ENCODE measurements at regions not wholly inside any gene's neighbourhood (a gene's known extent, or its start where the extent isn't known, plus 50 kb on each side); places are given as distances from the start of the nearest gene placed in this dataset.

DNA sequence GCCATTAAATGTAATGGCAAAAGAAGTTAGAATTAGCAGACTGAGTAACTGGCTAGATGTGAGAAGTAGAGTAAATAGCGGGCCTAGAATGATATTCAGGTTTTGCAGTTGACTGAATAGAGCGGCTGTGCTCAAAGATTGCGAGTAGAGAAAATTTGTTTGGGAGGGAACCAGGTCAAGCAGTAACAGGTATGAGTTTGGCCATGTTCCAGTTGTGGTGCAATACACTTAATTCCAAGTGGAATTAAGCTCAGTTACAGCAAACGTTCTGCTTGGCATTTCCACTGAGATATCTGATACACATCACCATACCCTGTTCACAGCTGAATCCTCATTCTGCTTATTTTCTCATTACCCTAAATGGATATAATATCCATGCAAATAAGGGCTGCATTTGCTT is 1382.9 kb downstream of the MRPL39 start:
- DNase-seq (ENCODE audit: low read depth in 3 of 3), result no peak

- DNase-seq (ENCODE audit: low read depth in 3 of 3), result no peak
These were observed 1383.7 kb downstream of the MRPL39 start for GRCh38 chr21:24223624-24224023.

GRCh38 chr21:24222676-24223075 is 1384.6 kb downstream of the MRPL39 start:
- no peak for DNase-seq (ENCODE audit: low read depth in 3 of 3)

GRCh38 chr21:24220446-24220845 is 1386.8 kb downstream of the MRPL39 start:
- no peak for DNase-seq (ENCODE audit: low read depth in 3 of 3)

GRCh38 chr21:24217151-24217550 is 1390.1 kb downstream of the MRPL39 start:
- no peak for DNase-seq (ENCODE audit: low read depth in 3 of 3)

DNA sequence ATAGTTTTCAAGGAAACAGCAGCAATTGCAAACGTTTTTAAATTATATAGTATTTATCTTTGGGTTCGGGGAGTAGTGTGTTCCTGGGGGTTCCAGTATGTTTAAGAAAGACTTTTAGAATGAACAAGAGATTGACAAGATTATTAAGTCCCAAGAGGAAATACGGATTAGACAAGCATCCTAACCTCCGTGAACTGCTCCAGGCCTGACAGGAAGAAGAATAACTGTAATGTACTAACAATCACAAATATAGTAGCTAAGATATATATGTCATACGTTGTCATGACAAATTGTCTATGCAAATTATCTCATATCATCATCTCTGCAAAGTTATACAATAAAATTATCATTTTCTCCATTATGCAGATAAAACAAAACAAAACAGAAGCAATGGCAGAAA is 1397.2 kb downstream of the MRPL39 start:
- no peak for DNase-seq (ENCODE audit: low read depth in 3 of 3)

- no peak for DNase-seq (ENCODE audit: low read depth in 3 of 3)
These were observed 1398.6 kb downstream of the MRPL39 start for GRCh38 chr21:24208562-24209260.

DNA sequence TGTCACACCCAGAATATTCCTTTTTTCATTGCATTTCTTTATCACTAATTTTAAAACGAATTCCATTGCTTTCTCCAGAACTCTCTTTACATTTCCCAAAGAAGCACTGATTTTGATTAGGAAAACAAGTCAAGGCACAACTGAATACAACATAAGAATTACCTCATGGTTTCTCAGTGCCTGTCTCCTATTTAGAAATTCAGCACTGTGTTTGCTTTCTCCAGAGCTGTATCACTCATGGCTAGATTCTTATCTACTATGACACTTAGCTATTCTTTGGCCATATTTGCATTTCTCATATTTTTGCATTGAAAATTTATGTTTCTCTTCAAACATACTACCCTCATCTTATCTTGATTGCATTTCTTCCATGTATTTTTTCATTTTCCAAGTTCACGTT is 1402.0 kb downstream of the MRPL39 start:
- no peak for DNase-seq (ENCODE audit: low read depth in 3 of 3)

DNA sequence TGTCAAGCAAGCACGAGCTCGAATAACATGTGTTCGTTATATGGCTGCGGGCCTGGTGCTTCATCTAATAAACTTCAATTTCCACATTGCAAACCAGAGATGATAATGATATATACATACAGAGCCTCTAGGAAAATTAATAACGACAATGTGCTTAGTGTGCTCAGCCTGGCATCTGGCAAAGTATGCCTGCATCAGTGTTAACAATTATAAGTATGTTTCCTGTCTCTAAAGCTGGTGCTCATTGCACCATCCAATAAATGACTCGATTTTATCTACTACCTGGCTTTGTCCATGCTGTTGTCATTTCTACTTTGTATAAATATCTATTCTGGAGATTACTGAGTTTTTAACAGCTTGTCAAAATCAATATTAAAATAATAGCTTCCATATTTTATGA is 1402.6 kb downstream of the MRPL39 start:
- no peak for DNase-seq (ENCODE audit: low read depth in 3 of 3)

- no peak for DNase-seq (ENCODE audit: low read depth in 3 of 3)
These were observed 1407.2 kb downstream of the MRPL39 start for GRCh38 chr21:24200052-24200451.

- no peak for DNase-seq (ENCODE audit: low read depth in 3 of 3)
These were observed 1409.4 kb downstream of the MRPL39 start for GRCh38 chr21:24197923-24198322.

GRCh38 chr21:24197132-24197643 is 1410.1 kb downstream of the MRPL39 start:
- no peak for DNase-seq (ENCODE audit: low read depth in 3 of 3)

DNA sequence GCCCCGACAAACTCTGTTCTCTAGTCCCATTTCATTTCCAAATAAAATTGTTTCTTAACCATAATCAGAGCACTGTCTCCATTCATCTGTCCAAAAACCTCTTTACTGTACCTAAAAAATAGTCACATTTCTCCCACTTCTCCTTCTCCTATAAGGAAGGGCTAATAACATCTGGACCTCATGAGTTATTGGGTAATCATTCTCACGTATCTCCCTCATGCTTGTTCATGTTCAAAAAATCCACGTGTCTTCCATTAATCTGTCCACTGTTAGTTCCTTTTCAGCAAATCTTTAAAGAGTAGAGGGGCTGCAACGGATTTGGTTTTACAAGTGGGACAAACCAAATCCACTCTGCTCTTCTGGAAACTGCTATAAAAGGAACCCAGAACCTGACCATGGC is 1418.8 kb downstream of the MRPL39 start:
- DNase-seq (ENCODE audit: low read depth in 3 of 3), result no peak

GRCh38 chr21:24183077-24183476 is 1424.2 kb downstream of the MRPL39 start:
- no peak for DNase-seq (ENCODE audit: low read depth in 3 of 3)

GRCh38 chr21:24179110-24179509 is 1428.2 kb downstream of the MRPL39 start:
- DNase-seq (ENCODE audit: low read depth in 3 of 3), result no peak

DNA sequence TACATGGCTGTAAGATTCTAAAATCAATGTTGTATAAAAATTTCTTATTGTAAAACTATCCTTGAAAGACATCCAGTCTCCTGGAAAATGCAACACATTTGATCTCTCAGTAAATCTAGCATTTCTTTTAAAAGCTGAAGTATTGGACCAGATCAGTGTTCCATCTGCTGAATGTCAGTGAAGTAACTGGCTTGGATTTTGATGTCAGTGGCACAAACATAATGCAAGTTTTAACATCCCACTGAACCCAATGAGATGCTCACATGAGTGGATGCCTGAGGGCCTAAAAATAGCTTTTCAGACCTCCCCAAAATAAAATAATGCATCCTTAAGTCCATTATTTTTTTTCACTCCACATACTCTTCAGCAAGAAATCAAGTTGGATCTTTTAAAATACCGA is 1432.2 kb downstream of the MRPL39 start:
- DNase-seq (ENCODE audit: low read depth in 3 of 3), result no peak

GRCh38 chr21:24171736-24172135 is 1435.5 kb downstream of the MRPL39 start:
- DNase-seq (ENCODE audit: low read depth in 3 of 3), result no peak

DNA sequence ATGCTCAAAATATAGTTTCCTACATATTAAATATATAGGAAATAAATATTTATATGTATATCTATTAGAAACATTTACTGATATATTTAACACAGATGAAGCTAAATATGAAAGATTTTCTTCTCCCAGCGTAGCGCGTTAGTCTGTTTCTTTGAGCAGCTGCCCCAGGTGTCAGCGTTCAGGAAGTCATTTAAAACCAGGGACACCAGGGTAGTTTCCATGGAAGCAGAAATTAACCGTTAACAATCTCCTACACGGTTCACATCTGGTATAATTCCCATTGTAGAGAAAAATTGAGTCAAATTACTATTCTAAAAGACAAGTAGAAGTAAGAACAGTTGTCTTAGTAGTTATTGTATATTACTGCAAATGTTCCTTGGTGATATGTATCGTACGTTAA is 1443.7 kb downstream of the MRPL39 start:
- DNase-seq (ENCODE audit: low read depth in 3 of 3), result no peak

GRCh38 chr21:24160528-24160927 is 1446.8 kb downstream of the MRPL39 start:
- no peak for DNase-seq (ENCODE audit: low read depth in 3 of 3)

GRCh38 chr21:24153137-24153536 is 1454.1 kb downstream of the MRPL39 start:
- DNase-seq (ENCODE audit: low read depth in 3 of 3), result no peak

DNA sequence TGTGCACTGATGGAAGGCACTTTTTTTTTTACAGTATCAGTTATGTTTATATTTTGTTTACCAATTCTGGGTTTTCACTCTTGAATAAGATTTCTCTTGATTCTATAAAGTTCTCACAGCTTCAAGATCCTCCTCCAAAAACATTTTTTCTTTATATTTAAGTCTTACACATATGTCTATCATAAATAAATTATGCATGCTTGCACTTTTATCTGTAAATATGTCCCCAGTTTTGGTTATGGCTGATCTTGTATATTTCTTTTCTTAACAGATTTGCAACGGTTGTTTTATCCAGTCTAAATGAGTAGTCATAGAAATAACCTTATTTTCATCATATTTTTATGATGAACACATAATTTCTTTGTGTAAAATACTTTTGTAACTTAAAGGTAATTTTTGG is 1456.5 kb downstream of the MRPL39 start:
- no peak for DNase-seq (ENCODE audit: low read depth in 3 of 3)

DNA sequence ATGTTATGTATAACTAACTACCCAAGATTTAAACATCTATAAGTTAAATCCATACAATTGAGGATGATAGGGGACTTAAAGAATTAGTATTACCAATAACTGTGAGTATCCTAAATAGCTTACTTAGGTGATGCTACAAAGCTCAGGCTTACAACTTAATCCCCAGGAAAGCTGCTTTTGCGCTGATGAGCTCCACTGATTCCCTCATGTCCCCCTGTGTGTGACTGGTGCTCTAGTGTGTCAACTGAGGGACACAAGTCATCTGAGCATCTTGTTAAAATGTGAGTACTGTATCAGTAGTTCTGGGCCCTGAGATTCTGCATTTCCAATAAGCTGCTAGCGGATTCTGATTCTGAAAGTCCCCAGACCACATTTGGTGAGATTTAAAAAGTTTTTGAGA is 1458.8 kb downstream of the MRPL39 start:
- DNase-seq (ENCODE audit: low read depth in 3 of 3), result no peak

DNA sequence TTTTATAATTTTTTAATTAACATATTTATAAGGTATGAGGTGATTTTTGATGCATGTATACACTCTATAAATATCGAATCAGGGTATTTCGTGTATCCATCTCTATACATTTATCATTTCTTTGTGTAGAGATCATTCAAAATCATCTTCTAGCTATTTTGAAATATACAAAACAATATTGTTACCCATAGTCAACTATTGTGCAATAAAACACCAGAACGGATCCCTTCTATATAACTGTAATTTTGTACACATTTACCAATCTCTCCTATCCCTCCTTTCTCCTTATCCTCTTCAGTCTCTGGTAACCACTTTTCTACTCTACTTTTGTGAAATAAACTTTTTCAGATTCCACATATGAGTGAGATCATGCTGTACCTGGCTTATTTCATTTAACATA is 1459.6 kb downstream of the MRPL39 start:
- no peak for DNase-seq (ENCODE audit: low read depth in 3 of 3)

- no peak for DNase-seq (ENCODE audit: low read depth in 3 of 3)
These were observed 1476.2 kb downstream of the MRPL39 start for GRCh38 chr21:24131056-24131455.

All from stimulated activated CD4-positive, alpha-beta T cell treated with anti-CD3 and anti-CD28 coated beads, TNF-alpha, amount 100 ng/mL, for 48 hours (primary cell).